Urothelium cell line (cell line): ENCODE measurements at regions not wholly inside any gene's neighbourhood (a gene's known extent, or its start where the extent isn't known, plus 50 kb on each side); places are given as distances from the start of the nearest gene placed in this dataset.

Experiments used
- DNase-seq: peaks from one replicate; pipeline ENCODE4 v3.0.0; 2011; ENCODE audit warnings: low spot score, mixed read lengths
- FAIRE-seq: peaks from 2 replicates; lab custom pipeline; 2011; peaks lifted over from hg19 to GRCh38; lab: Jason Lieb, UNC

DNA sequence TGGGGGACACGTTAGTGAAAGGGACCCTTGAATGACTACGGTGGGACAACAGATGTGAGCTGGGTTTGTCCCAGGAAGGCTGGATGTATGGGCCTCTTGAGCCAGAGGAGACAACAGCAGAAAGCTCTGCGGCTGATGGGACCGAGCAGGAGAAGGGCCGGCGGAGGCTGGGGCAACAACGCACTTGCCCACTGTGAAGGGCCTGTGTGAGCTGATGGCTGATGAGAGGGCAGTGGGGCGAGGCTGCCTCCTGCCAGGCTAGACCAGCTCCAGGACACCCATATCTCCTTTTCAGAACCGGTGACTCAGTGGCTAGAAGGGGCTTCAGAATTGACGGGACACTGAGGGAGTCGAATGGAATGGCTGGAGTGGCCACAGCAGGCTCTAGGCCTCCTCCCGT, 250.1 kb downstream of the SEC14L1 start:
- no peak for FAIRE-seq
- DNase-seq, result no peak

DNA sequence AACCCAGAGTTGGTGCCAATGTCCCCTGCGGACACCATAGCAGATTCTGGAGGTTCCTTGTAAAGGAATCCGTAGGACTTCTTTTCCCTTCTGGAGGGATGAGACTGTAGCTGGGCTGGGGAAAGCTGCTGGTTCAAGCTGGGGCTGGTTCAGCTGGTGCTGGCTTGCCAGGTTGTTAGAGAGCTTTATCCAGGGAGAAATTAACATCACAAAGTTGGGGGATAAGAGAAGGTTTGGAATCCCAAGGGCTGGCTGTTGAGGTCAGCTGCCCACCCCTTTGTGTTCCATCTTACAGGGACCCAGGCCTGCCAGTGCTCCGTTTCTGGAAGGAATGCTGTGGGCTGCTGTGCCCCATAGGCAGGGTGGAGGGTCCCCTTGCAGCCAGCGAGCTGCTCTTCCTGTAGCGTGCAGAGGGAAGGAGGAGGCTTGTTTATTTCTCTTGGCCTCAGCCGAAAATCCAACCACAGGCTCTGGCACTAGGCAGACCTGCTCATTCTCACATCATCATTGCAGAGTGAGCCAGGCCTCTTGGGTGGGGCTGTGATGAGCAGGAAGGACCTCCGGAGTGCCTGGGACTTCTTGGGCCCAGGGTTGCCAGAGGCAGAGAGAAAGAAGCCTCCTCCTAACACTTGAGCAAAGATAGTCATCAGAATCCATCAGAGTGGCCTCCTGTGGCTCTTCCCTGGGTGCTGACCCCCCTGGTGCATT, 251.1 kb downstream of the SEC14L1 start:
- no peak for FAIRE-seq
- no peak for DNase-seq

DNA sequence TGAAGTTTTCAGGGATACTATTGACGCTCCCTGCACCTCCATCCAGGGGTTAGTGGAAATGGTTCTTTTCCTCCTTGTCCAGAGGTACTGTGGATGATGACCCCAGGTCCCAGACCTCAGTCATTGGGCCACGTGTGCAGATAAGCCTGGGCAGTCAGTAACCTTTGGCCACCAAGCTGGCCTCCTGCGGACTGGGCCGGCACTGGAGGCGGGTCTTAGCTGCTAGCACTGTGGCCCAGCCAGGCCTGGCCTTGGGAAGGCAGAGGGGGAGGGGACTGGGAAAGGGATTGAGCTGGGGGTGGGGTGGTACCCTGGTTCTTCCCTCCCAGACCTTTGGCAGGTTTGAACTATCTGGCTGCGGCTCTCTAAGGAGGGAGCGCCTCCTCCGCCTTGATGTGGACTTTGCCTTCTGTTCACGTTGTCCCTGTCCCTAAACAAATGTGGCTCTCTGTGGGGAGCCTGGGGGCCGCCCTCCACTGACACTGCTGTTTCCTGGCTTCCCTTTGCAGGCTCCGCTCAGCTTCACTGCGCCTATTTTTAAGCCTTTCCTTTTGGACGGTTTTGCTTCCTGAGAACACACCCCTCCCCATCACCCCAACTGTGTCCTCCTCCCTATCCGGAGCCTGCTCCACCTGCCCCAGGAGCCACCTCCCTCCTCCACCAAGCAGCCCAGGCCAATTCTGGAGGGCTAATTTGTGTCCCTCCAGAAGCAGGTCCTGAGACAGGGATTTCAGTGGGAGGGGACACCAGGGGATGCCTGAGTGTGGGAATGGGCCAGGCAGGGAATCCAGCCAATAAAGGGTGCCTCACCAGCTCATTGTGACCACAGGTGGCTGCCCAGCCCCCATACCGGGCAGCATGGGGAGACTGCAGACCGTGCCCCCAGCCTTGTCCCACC, 251.9 kb downstream of the SEC14L1 start:
- FAIRE-seq (no peak), DNase-seq (no peak)

DNA sequence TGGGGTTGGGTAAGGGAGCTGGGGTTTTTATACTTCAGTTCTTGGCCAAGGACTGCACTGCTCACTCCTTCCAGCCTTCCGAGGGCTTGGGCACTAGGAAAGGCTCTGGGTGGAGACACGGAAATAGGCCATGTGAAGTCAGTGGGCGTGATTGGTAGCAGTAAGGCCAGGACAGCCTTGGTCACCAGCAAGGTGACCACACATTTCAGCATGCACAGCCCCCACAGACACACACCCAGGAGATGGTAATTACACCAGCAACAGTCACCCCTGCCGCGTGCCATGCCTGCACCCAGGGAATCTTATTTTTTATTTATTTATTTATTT, 252.5 kb downstream of the SEC14L1 start:
- DNase-seq (no peak), FAIRE-seq (peak; percentile 93)

DNA sequence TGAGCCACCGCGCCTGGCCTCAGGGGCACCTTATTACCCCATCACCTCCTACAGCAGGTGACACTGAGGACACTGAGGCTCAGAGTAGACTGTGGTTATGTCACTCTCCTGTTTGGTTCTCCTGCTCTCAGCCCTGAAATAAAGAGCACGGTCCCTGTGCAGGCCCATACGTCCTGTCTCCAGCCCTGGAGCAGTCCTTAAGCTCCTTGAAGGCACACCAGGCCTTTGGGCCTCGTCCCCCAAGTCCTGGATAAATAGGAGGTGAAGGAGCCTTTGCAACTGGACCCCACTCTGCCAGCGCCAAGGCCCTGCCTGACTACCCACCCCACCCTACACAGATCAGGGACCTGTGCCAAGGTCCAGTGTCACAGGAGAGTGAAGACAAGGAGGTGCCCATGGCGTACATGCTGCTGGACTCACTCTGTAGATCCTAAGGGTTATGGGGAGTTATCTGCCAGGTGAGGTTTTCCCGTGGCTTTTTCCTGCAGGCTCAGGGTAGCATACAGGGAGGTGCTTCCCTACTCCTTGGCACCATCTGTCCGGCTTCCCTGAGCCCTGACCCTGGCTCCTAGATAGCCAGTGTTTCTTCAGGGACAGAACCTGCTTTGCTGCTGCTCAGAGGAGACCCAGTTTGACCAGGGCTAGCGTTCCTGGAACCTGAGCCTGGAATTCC, 253.2 kb downstream of the SEC14L1 start:
- peak; percentile 46 for FAIRE-seq
- DNase-seq, result no peak

DNA sequence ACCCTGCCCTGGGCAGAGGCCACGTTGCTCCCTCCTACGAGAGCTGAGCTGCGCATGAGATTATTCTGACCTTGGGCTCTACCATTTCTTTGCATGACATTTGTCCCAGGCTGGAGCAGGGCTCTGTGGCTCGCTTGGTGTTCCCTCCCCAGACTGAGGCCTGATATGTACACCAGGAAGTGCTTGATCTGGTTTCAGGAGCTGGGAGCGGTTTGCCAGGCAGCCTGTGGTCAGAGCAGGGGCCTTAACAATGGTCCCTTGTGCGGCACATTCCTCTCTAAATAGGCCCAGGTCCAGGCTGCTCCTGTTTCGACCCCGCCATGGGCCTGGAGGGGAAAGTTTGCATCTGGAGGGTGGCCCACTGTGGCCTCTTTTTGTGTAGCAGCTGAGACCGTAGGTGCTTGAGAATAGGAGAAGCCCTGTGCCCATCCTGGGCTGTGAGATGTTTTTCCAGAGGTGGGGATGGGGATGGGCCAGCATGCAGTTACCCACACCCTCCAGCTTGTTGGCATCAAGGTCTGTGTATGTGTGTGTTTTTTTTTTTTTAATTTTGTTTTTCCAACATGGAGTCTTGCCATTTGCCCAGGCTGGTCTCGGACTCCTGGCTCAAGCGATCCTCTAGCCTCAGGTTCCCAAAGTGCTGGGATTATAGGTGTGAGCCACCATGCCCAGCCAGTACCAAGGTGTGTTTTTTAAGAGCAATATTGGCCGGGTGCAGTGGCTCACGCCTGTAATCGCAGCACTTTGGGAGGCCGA, 253.9 kb downstream of the SEC14L1 start:
- DNase-seq, result peak; percentile 77
- FAIRE-seq, result no peak

DNA sequence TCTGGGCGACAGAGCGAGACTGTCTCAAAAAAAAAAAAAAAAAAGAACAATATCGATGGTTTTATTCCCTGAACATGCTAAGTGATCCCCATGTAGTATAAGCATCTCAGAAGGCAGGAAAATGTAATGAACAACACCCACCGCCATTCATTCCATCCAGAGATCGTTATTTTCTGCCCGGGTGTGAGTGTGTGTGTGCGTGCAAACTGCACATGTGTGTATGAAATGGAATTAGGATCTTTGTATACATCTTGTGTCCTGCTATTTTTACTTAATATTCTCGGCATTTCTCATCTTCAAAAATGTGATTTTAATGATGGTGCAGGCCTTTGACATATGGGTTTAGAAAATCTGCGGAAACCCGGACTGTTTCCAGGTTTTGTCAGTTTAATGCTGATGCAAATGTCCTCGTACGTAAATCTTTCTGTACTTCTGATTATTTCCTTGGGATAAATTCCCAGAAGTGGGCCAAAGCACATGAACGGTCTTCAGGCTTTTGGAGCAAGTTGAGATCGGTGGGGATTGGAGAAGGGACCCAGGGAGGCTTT, 254.8 kb downstream of the SEC14L1 start:
- FAIRE-seq (no peak), DNase-seq (no peak)

DNA sequence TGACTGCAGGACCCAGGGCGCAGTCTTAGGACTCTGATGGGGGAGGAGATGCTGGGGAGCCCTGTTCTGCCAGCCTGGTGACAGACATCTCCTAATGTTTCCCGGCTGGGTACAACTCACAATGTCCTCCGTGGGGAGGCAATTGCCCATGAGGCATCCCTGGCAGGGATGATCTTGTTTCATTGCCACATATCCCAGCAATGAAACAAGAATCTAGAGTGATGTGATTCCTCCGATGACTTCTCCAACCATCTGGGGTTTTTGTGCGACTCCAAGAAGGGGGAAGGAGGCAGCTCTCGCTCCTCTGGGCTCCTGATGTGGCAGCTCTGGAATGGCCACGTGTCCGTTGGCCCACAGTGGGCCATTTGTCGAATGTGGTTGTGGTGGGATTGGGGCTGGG, 255.8 kb downstream of the SEC14L1 start:
- no peak for DNase-seq
- no peak for FAIRE-seq

DNA sequence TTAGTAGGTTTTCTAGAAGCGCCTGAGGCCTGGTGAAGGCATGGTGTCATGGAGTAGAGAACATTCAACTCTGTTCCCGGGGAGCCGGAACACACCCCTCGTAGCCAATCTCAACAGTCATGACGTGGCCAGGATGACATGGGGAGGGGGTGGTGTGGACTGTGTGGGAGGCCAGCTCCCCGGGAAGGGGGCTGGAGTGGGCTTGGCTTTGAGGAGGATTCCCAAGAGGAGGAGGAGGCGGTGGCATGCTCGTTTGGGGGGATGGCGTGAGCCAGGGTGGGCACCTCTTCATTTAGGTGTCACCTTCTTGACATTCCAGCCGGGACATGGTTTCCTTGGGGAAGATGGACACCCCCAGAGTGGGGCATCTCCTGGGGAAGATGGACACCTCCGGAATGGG, 257.5 kb downstream of the SEC14L1 start:
- DNase-seq (no peak), FAIRE-seq (peak; percentile 44)

DNA sequence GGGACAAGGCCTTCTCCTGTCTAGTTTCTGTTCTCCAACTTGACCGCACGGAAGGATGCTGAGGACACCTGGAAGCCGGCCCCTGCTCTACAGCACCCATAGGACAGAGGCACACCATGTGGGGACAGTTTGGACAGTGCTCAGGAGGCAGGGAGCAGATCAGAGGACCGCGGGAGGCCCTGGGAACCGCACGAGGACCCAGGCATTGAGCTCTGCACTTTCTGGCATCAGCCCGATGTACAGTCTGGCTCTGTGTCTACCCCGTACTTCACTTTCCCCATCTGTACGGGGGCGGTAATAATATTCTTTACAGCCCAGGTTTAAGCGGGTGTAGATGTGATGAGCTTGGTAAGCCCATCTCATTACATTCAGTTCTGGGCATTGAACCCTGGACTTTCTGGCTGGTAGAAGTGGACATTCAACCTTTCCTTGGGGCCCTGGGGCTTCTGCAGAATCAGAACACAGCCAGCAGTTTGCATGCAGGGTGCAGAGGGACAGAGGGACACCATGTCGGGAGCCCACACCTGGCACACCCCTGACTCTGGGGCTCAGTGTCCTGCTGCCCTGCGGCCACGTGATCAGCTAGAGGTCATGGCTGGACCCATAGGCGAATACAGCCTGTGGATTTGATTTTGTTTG, 258.7 kb downstream of the SEC14L1 start:
- peak; percentile 5 for FAIRE-seq
- DNase-seq, result no peak

DNA sequence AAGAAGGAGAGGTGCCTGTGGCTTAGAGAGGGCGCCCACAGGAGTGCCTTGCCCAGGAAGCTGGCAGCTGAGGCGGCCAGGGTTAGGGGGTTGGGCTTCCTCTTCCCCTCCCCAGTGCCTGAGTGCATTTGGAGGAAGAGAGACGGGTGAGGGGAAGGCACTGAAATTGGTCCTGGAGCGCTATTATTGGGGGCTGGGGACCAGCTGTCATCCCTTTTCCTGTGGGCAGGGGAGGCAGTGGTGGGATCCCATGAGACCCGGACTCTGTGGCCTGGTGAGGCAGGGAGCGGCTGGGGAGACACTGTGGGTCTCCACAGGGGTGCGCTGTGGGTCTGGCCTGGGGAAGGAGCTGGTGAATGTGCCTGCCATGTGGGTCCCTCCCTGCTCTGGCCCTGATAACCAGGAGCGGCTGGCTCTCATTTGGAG, 259.7 kb downstream of the SEC14L1 start:
- DNase-seq, result no peak
- no peak for FAIRE-seq

DNA sequence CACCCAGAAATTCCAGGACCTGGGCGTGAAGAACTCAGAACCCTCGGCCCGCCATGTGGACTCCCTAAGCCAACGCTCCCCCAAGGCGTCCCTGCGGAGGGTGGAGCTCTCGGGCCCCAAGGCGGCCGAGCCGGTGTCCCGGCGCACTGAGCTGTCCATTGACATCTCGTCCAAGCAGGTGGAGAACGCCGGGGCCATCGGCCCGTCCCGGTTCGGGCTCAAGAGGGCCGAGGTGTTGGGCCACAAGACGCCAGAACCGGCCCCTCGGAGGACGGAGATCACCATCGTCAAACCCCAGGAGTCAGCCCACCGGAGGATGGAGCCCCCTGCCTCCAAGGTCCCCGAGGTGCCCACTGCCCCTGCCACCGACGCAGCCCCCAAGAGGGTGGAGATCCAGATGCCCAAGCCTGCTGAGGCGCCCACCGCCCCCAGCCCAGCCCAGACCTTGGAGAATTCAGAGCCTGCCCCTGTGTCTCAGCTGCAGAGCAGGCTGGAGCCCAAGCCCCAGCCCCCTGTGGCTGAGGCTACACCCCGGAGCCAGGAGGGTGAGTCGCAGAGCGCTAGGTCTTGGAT, 261.5 kb downstream of the SEC14L1 start:
- no peak for DNase-seq
- FAIRE-seq, result no peak

DNA sequence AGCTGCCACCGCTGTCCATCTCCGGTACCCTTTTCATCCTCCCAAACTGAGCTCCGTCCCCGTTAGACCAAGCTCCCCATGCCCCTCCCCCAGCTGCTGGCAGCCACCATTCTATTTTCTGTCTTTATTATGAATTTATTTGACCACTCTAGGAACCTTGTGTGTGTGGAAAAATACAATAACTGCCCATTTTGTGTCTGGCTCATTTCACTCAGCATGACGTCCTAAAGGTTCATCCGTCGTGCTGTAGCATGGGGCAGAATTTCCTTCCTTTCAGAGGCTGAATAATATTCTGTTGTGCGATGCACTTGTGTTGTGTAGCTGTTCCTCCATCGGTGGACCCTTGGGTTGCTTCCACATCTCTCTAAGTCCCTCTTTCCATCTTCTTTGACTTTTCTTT, 263.1 kb downstream of the SEC14L1 start:
- DNase-seq, result no peak

DNA sequence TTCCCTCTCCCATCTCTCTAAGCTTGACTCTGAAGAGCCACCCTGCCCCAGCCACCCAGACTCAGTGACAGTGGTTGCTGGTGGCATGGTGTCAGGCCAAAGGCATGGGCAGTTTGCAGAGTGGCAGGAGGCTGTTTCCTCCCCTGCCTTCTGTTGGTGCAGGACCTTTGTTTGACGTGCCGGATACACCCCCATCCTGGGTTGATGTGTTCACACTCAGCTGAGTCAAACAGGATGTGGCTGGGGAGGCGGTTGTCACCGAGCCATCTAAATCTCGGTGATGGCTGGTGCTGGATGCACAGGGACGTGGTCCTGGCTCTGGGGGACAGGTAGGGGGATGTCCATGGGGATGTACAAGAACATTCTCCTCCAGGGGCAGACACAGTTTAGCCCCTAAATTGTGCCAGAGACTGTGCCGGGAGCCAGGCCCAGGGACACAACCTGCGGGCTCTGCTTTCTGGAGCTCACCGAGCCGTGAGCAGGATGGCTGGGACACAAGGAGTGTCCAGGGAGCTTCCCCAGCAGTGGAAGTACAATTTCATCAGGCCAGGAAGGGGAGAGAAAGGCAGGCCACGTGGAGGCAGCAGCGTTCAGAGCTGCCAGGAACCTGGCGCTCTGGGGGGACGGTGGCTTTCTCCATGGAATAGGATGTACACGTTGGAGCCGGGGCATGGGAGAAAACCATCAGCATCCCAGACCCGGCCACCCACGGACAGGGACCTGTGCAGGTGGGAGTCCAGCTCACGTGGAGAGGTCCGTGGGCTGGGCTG, 264.2 kb downstream of the SEC14L1 start:
- FAIRE-seq (peak; percentile 94), DNase-seq (peak; percentile 93)

More for the DNA sequence above, 263.1 kb downstream of the SEC14L1 start:
- FAIRE-seq, result peak; percentile 17

DNA sequence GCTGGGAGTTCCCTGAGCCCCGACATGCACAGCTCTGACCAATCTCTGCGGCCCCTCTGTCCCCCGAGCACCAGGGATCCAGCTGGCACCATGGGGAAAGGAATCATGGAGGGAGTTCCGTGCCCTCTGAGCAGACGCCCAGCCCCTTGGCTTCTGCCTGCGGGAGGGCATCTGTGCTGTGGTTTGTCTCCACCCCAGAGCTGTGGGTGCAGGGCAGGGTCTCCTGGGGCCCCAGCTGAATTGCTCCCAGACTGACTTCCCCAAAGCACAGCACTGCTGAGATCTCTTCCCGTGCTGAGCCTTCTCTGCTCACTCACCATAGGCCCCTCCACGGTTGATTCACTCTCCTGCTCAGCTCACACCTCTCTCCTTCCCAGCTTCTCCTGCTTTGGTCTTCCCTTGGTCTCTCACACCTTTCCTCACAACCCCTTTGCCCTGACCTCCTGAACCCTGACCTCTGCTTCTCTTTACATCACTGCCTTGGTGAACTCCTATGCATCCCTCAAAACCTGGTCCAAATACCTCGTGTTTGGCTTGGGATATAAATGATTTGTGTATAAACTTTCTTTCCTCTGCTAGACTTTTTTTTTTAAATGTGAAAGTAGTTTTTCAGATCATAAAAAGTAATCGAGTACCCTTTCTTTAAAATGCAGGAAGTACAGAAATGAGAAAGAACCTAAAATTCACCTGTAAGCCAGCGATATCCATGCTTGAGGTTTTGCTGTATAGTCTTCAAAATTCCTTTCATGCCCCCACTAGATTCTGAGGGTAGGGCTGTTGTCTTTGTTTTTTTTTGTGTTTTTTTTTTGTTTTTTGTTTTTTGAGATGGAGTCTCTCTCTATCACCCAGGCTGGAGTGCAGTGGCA, 265.3 kb downstream of the SEC14L1 start:
- DNase-seq (no peak), FAIRE-seq (no peak)

DNA sequence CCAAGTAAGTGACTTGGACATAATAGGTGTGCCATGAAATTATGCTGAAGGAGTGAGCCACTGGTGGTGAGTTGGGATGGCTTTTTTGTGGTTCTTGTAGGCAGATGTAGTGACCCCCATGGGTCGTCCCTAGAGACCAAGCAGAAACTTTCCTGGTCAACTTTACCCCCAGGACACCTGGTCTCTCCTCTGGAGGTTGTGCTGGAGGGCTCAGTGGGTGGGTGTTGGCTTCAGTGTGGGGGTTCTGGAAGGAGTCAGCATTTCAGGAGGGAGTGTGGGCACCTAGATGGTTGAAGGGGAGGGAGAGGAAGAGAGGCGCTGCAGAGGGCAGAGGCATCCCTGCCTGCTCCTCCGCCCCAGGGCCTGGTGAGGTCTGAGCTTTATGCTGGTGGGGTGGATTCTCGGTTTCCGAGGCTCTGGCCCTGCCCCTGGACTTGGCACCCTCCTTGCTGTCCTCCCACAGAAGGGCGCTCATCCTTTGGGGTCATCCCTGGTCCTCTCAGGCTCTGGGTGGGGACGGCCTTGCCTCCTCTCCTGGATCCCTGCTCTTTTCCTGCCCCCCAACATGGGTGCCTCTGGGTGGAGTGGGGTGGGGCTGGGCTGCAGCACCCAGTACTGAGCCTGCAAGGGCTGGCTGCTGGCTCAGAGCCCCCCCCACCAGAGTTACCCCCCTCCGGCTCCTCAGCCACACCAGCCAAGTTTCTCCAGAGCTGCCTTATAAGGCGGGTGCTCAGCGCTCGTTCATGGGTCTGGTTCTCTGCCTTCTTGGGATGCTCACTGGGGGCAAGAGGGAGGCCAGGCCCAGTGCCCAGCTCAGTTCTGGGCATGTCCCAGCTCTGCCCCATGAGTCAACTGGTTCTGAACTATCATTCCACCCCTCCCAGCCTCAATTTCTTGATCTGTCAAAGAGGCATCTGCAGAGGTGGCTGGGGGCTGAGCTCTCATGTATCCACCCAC, 266.8 kb downstream of the SEC14L1 start:
- no peak for FAIRE-seq
- DNase-seq, result no peak

DNA sequence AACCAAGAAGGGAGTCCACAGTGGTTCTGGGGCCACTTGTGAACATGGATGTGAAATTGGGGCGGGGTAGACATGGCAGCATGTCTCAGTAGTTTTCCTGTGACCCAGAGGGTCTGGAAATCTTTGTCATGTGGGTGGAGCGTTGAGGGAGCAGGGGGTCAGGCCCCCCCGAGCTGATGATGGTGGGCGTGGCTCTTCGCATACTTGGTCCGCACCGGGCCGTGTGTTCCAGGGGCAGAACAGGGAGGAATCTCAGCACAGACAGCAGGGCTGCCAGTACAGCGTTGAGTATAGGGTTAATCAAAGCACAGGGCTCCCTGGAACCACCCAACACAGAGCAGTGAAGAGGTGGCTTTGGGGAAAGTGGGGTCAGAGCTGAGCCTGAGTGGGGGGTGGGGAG, 267.5 kb downstream of the SEC14L1 start:
- DNase-seq, result no peak
- no peak for FAIRE-seq
